Activated CD8-positive, alpha-beta memory T cell treated with anti-CD3 and anti-CD28 coated beads, Interleukin-2, amount 50 U/mL, for 4 hours (primary cell): ENCODE measurements at regions not wholly inside any gene's neighbourhood (a gene's known extent, or its start where the extent isn't known, plus 50 kb on each side); places are given as distances from the start of the nearest gene placed in this dataset.
"Not testable (repeated sequence)": the region's sequence is repeated elsewhere in the genome, so short reads cannot be mapped to it uniquely, and the experiment has no call there.

Experiments used
- DNase-seq: peaks from one replicate; pipeline ENCODE4 v3.0.0-alpha.2; 2020

DNA sequence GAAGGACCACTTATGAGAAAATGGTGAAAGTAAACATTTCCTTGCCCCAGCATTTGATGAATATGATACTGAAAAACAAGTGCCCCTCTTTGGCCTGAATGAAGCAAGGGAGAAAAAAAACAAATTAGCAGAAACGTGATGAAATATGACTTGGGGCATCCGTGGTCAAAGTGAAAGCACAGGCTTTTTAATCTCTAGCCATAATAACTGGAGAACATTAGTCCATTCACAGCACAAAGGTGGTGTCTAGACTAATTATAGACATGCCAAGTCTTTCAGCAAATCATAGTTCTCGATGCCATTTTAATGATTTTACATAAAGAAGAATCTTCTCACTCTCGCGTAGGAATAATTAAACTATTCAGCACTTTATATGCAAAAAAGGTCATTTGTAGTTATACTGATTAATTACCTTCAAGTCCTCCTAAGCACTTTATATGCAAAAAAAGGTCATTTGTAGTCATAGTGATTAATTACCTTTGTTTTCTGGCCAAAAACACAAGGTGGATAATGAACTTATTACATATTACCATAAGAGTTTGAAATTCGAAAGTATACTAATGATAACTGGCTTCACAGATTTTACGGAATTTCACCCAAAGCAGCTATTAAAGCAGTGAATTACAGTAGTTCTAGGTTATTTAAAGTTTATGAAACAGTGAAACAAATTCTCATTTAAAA lies 121.6 kb downstream of the ZNF22 start:
- DNase-seq: not testable (repeated sequence)

DNA sequence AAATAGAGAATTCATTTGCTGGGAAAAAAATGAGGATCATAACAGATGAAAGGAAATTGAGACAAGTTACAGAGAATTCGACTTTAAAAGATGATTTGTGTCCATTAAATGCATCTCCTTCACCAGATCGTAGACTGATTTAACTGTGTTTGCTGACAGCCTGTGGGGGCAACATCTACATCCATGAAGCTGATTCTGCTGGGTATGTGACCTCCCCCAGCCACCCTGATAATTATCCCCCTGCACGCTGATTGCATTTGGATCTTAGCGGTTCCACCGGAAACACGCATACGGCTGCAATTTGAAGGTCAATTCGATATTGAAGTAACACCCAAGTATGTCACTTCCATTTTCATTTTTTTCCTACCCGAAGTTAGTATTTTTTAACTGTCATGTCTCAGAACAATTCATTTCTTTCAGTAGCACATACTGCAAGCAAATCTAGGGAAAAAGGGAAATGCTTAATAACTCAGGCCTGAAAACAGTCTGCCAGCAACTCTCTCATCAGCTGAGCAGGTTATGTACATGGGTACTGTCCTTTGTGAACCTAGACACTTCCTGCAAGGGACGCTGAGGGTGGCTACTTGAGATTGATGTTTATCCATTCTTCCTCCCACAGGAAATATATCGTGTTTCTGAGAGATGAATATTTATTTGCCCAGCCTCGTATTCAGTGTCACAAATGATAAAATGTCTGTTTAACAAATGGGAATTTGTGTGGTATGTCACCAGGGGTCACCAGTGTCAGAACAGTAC lies 134.9 kb downstream of the ZNF22 start:
- DNase-seq: no peak

DNA sequence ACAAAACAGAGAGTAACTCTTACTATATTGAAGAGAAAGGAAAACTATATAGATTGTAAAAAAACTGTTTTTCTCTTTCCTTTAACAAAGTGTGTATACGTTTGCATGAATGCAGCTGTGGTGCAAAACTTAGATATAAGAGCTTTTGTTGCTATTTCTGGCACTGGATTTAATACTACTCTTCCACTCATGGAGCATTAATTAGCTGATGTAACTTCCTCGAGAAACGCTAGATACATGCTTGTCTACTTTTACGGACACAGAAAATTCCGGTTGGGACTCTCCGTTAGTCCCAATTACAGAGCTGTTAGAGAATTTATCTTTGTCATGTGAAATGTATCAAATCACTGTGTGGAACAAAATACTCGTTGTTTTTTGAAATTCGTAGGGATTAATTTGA lies 135.5 kb downstream of the ZNF22 start:
- no peak for DNase-seq

GRCh38 chr10:45144326-45145070 lies 143.8 kb downstream of the ZNF22 start:
- DNase-seq: no peak

- not testable (repeated sequence) for DNase-seq
These were observed 144.4 kb downstream of the ZNF22 start for GRCh38 chr10:45145143-45145542.

DNA sequence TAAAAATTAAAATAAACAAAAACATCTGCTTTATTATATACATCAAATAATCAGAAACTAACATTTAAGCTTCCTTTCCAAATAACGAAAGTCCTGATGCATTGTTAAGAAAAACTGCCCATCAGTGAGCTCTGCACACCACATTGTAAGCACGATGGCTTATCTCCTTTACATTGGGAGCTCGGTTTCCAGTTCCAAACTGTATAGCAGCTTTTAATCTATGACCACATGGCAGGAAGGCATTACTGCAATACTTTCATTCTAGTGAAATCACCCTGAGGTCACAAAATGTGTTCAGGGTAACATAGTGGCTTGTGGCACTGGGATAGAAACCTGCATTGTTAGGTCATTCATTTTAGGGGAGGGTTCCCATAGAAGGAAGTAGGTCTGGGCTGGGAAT lies 146.3 kb downstream of the ZNF22 start:
- no peak for DNase-seq

GRCh38 chr10:45150997-45151396 lies 150.3 kb downstream of the ZNF22 start:
- no peak for DNase-seq

GRCh38 chr10:45151467-45152214 lies 150.9 kb downstream of the ZNF22 start:
- DNase-seq: no peak

GRCh38 chr10:45152726-45153125 lies 152.0 kb downstream of the ZNF22 start:
- no peak for DNase-seq

DNA sequence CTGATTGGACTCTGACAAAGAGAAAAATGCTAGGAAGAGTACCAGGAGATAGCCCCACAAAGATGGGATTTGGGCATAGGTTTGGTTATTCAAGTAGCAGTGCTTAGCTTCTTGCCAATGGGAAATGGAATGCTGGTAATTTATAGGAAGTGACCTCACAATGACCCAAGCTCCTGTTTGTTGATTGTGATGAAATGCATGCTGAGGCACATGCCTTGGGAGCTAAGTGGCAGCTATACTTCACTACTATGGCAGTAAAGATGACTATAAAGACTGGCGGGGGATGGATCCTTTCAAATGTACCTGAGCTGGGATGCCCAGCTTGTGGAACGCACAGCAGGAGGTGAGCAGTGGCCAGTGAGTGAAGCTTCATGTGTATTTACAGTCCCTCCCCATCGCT lies 153.8 kb downstream of the ZNF22 start:
- DNase-seq: no peak

- no peak for DNase-seq
These were observed 155.1 kb downstream of the ZNF22 start for GRCh38 chr10:45155784-45156183.

GRCh38 chr10:45160271-45160670 lies 155.1 kb downstream of the OR13A1 start:
- no peak for DNase-seq

GRCh38 chr10:45163315-45163975 lies 152.0 kb downstream of the OR13A1 start:
- DNase-seq: no peak

- DNase-seq: not testable (repeated sequence)
These were observed 139.8 kb downstream of the OR13A1 start for GRCh38 chr10:45175520-45176118.

DNA sequence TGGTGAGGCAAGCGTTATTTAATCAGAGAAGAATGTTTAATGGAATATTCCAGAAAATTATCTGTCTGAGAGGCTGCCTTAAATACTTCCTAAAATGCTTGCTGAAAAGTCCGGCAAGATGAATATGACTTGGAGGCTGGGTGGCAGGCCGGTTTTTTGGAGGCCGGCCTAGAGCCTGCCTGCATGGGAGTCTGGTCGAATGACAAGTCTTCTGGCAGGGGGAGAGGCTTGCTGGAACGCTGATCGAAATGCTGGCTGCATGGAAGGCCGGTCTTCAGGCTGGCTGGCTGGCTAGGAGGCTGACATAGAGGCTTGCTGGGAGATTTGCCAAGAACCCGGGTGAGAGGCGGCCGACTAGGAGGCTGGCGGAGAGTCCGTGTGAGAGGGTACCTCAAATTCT lies 135.7 kb downstream of the OR13A1 start:
- no peak for DNase-seq

DNA sequence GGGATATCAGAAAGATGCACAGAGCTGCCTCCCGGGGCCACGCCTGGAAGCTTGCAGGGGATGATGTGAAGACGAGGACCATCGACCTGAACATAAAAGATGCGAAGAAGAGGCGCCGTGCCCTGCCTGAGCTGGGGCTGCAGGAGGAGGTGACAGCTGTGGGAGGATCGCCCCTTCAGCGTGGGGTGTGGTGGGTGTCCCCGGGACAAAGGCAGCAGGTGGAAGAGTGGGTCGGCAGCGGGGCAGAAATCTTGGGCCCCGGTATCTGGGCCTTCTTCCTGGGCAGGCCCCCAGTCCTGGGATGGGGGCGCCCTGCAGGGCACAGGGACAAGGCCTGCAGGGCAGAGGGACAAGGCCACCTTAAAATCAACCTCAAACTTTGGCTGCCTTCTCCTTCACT lies 134.9 kb downstream of the OR13A1 start:
- DNase-seq: no peak

GRCh38 chr10:45180946-45181875 lies 134.2 kb downstream of the OR13A1 start:
- no peak for DNase-seq

- DNase-seq: no peak
These were observed 132.2 kb downstream of the OR13A1 start for GRCh38 chr10:45183174-45183573.

- DNase-seq: no peak
These were observed 117.5 kb downstream of the OR13A1 start for GRCh38 chr10:45197816-45198485.

- DNase-seq: no peak
These were observed 116.8 kb downstream of the OR13A1 start for GRCh38 chr10:45198486-45199204.
